NCI-H2029 treated with DMSO at 0.1 percent for 48 hours (cell line): ENCODE measurements at regions not wholly inside any gene's neighbourhood (a gene's known extent, or its start where the extent isn't known, plus 50 kb on each side); places are given as distances from the start of the nearest gene placed in this dataset.

ENCODE experiments used
- DNase-seq: peaks from one replicate; lab custom pipeline; 2025; lab: John Stamatoyannopoulos, UW

- DNase-seq = no peak
These were observed 129.9 kb upstream of the ZNF644 start for GRCh38 chr1:91151702-91152101.

- peak; percentile 39 for DNase-seq
These were observed 126.8 kb upstream of the ZNF644 start for GRCh38 chr1:91148641-91149069.

GRCh38 chr1:91141858-91142257 lies 120.0 kb upstream of the ZNF644 start:
- DNase-seq = no peak

- DNase-seq = no peak
These were observed 117.1 kb upstream of the ZNF644 start for GRCh38 chr1:91138959-91139358.

- DNase-seq = no peak
These were observed 115.5 kb upstream of the ZNF644 start for GRCh38 chr1:91137173-91137852.

DNA sequence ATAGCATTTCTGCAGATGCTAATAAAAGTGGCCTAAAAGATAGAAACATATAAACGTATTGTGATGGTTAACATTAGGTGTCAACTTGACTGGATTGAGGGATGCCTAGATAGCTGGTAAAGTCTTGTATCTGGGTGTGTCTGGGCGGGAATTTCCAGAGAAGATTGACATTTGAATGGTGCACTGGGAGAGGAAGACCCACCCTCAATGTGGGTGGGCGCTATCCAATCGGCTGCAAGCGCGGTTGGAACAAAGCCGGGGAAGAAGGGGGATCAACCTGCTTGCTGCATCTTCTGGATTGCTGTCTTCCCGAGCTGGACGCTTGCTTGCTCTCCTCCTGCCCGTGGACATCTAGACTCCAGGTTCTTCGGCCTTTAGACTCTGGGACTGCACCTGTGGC lies 114.0 kb upstream of the ZNF644 start:
- no peak for DNase-seq

- DNase-seq = no peak
These were observed 111.4 kb upstream of the ZNF644 start for GRCh38 chr1:91133248-91133647.

GRCh38 chr1:91130256-91130985 lies 108.6 kb upstream of the ZNF644 start:
- DNase-seq = no peak

DNA sequence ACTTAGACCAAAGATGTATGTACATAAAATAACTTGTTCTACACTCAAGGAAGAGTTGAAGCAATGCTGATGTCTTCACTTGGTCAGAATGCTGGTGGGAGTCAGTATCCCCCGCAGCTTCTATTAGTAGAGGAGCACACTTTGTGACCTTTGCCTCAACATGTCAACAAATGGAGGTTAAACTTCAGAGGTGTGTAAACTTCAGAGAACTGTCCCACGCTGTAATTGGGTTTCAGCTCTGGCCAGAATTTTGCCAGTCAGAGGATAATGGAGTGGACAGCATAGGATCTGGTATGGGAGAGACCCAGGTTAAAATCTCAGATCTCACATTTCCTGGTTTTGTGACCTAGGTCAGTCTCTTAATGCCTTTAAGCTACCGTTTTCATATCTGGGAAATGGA lies 107.6 kb upstream of the ZNF644 start:
- DNase-seq = no peak

DNA sequence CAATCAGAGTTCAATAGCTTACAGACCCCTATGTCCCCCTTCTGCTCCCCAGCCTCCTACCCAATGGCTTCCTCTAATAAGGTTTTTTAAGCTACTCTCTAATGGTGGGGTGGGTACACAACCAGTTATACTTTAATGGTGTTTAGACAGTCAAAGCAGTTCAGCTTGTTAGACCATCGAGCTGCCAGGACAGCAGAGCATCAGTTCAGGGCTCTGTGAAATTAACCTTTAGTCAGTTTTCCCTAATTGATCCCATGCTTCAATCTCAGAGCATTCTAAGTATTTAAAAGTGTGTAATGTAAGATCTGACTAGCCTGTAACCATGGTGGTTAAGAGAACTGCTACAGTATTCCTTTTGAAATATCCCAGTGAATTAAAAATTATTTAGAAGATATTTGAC lies 107.2 kb upstream of the ZNF644 start:
- DNase-seq = no peak

DNA sequence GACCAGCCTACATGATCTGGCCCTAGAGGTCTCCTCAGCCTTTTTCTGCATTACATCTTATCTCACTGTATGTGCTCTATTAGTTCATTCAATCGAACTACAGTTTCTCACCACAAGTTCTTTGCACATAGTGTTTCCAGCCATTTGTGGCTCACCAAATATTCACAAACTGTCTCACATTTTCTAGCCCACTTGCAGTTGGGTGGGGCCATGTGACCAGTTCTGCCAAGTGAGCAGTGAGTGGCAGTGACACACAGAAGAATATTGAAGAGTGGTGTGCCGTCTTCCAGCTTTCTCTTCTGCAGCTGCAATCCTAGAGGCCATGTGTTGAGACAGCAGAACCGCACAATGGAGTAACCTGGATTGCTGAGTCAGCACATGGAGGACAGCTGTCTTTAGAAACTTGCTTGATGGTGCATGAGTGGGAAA lies 103.2 kb upstream of the ZNF644 start:
- DNase-seq = no peak

DNA sequence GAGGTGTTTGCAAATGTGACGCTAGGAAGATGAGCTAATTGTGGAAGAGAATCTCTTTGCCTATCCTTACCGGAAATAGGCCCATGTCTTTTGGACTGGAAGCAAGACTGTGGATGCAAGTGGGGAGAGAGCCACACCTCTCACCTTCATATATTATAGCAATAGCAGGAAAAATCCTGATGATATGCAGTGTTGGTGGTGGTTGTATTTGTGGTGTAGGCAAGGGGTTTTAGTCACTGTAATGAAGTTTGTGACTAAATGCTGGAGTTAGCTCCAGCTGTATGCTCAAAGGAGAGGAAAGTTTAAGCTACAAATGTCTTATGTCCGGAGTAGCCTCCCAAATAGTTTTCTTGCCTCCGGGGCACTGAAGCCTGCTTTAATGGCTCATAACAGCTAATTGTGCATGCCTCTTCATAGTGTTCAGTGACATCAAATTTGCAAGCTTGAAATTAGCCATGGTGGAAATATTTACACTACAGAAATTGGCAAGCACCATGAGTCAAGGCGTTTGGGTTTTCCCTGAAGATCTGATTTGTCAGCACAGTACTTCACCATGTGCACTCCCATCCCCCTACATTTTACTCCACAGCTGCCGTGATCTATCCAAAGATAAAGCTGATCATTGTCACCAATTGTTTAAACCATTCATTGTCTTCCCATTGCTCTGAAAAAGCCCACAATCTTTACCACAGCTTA lies 102.6 kb upstream of the ZNF644 start:
- DNase-seq = no peak

DNA sequence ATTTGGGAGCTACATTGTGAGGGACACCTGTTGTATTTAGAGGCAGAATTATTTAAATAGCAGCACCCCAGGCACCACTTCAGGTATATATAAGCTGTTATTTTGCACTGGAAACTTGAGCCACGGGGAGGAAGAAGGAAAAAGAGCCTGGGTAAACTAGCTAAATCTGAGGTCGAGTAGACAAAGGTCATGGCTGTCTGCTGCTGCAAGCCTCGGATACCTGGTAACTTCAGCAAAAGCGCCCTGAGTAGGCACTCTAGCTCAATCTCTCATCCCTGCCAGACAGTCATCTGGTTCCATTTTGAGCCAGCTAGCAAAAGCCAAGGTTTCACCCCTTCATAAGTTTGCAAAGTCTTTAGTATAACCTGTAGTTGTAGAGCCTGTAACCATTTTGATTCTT lies 101.9 kb upstream of the ZNF644 start:
- no peak for DNase-seq

- DNase-seq = no peak
These were observed 101.5 kb upstream of the ZNF644 start for GRCh38 chr1:91123319-91123718.

DNA sequence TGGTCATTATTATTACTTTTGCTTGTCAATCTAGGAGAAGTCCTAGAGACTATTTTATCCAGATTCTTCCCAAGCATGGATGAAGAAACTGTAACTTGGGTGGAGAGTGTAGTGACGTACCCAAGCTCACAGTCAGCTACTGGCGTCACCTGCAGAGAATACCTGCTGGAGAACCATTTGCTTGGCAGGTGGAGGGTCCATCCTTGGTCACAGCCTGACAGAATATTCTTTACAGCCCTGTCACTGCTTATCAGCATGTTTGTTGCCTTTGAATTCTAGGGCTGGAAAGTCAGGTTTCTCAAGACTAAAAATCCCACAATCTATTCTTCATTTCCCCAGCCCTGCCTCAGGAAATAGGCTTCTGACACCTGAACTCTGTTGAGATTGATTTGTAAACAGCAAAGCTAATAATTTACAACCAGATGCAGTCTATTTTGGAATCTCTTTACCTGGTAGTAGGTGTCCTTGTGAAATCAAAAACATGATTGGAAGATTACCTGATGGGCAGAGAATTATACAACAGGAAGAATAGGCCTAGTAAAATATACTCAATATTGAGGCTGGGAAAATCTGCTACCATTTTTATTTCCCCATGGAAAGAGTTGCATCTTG lies 100.4 kb upstream of the ZNF644 start:
- DNase-seq = no peak

GRCh38 chr1:91121366-91121765 lies 99.5 kb upstream of the ZNF644 start:
- DNase-seq = no peak

GRCh38 chr1:91120936-91121335 lies 99.1 kb upstream of the ZNF644 start:
- no peak for DNase-seq

GRCh38 chr1:91120421-91120820 lies 98.6 kb upstream of the ZNF644 start:
- DNase-seq = no peak

- no peak for DNase-seq
These were observed 82.9 kb upstream of the ZNF644 start for GRCh38 chr1:91104712-91105111.

DNA sequence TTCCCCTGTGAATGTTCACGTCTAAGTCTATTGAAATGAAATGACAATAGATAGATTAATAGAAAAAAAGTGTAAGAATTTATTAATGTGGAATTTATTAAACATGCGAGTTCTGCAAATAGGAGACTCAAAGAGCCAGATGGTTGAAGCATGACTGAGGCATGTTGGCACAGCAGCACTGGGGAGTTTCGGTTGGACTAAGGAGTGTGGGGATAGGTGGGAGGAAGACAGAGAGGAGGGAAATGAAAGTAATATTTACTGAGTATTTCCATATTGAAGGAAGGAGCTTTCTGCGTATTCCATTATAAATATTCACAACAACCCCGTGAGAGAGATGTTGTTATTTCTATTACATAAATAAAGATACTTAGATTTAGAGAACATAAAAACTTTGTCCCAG lies 79.5 kb upstream of the ZNF644 start:
- no peak for DNase-seq

- peak; percentile 19 for DNase-seq
These were observed 78.1 kb upstream of the ZNF644 start for GRCh38 chr1:91099746-91100621.
